Uterus (tissue), 3 donors: ENCODE measurements at regions not wholly inside any gene's neighbourhood (a gene's known extent, or its start where the extent isn't known, plus 50 kb on each side); places are given as distances from the start of the nearest gene placed in this dataset.

Source experiments
- DNase-seq, 2 donors: peaks; one replicate each; pipeline ENCODE4 v3.0.0-alpha.2; 2019 to 2020
- H3K27ac ChIP-seq, 2 donors: fragments of 200-600 bp; sonication (generic); 1 replicate in 1 of 2; 2 replicates in 1 of 2; pipeline ENCODE4 v1.5.1; 2016 to 2018
- H3K27me3 ChIP-seq, 2 donors: fragments of 200-600 bp; sonication (generic); one replicate each; pipeline ENCODE4 v1.5.1; 2018 to 2019; ENCODE audit warnings: control low read depth in 1 of 2
- H3K36me3 ChIP-seq, 2 donors: fragments of 200-600 bp; sonication (generic); one replicate each; pipeline ENCODE4 v1.5.1; 2019; ENCODE audit warnings: control low read depth in 1 of 2
- H3K4me1 ChIP-seq, 2 donors: fragments of 200-600 bp; sonication (generic); one replicate each; pipeline ENCODE4 v1.5.1; 2018 to 2019; ENCODE audit warnings: control low read depth in 1 of 2
- H3K4me3 ChIP-seq, 2 donors: fragments of 200-600 bp; sonication (generic); 1 replicate in 1 of 2; 2 replicates in 1 of 2; pipeline ENCODE4 v1.5.1; 2018 to 2019; ENCODE audit warnings: mild to moderate bottlenecking in 1 of 2
- H3K9me3 ChIP-seq, 2 donors: fragments of 200-600 bp; sonication (generic); one replicate each; pipeline ENCODE4 v1.5.1; 2019; ENCODE audit warnings: control low read depth in 1 of 2
- CTCF ChIP-seq, 4 experiments: fragments of 200-600 bp in 2 of 4; fragments of 450-650 bp in 2 of 4; sonication (generic) in 2 of 4; IDR thresholded peaks; one replicate each; pipeline ENCODE4 v1.5.1; 2016 to 2019; ENCODE audit warnings: antibody characterized with exemption in 4 of 4, mild to moderate bottlenecking in 2 of 4, moderate library complexity in 1 of 4
- POLR2A ChIP-seq, 2 donors: fragments of 450-650 bp; IDR thresholded peaks; one replicate each; pipeline ENCODE4 v1.6.1; 2016; ENCODE audit warnings: antibody characterized with exemption in 2 of 2, mild to moderate bottlenecking in 1 of 2, moderate library complexity in 1 of 2
- intact Hi-C: fragments of 100-400 bp; cut with DNase I; formaldehyde crosslinking; loops from one replicate; pipeline ENCODE4 v1.15.1; 2023; ENCODE audit warnings: low total_unique reads
- donor health status: DM: yes; HTN: yes; CAD: no.

GRCh38 chr16:79902351-79902750, 301.8 kb upstream of the MAF start:
- no peak for DNase-seq
- intact Hi-C loops, result no loop called here
- Histone ChIP-seq H3K27me3 (no peaks in the 10 kb centered on the region), H3K4me1 (no peaks in the 10 kb centered on the region), H3K4me3 (no peak overlapping the region), H3K9me3 (no peaks in the 10 kb centered on the region), H3K36me3 (no peaks in the 10 kb centered on the region), H3K27ac (no peak overlapping the region)
- no peak for TF ChIP-seq CTCF (IDR thresholded peaks at IDR 0.05)
- no peak for TF ChIP-seq POLR2A (IDR thresholded peaks at IDR 0.05)

GRCh38 chr16:79901522-79901921, 301.0 kb upstream of the MAF start:
- Histone ChIP-seq H3K4me1 (no peaks in the 10 kb centered on the region), H3K27me3 (no peaks in the 10 kb centered on the region), H3K4me3 (no peak overlapping the region), H3K9me3 (no peaks in the 10 kb centered on the region), H3K27ac (no peak overlapping the region), H3K36me3 (no peaks in the 10 kb centered on the region)
- no peak for DNase-seq
- TF ChIP-seq POLR2A (IDR thresholded peaks at IDR 0.05), result no peak
- no peak for TF ChIP-seq CTCF (IDR thresholded peaks at IDR 0.05)
- intact Hi-C loops, result no loop called here

GRCh38 chr16:79899716-79900115, 299.2 kb upstream of the MAF start:
- no peak for TF ChIP-seq CTCF (IDR thresholded peaks at IDR 0.05)
- TF ChIP-seq POLR2A (IDR thresholded peaks at IDR 0.05), result no peak
- no peak for DNase-seq
- no peaks in the 10 kb centered on the region for H3K9me3 ChIP-seq
- H3K27ac ChIP-seq, result no peak overlapping the region
- intact Hi-C loops, result no loop called here
- H3K4me3 ChIP-seq, result no peak overlapping the region
- H3K4me1 ChIP-seq, result no peaks in the 10 kb centered on the region
- no peaks in the 10 kb centered on the region for H3K36me3 ChIP-seq
- no peaks in the 10 kb centered on the region for H3K27me3 ChIP-seq

- Histone ChIP-seq H3K4me3 (no peak overlapping the region), H3K4me1 (no peaks in the 10 kb centered on the region), H3K9me3 (no peaks in the 10 kb centered on the region), H3K27me3 (no peaks in the 10 kb centered on the region), H3K36me3 (no peaks in the 10 kb centered on the region), H3K27ac (no peak overlapping the region)
- TF ChIP-seq POLR2A (IDR thresholded peaks at IDR 0.05) (no peak), CTCF (IDR thresholded peaks at IDR 0.05) (no peak)
- no peak for DNase-seq
- intact Hi-C loops, result no loop called here
Observed at GRCh38 chr16:79899316-79899715, 298.8 kb upstream of the MAF start.

GRCh38 chr16:79898703-79899102, 298.2 kb upstream of the MAF start:
- Histone ChIP-seq H3K4me1 (no peaks in the 10 kb centered on the region), H3K27me3 (no peaks in the 10 kb centered on the region), H3K36me3 (no peaks in the 10 kb centered on the region), H3K27ac (no peak overlapping the region), H3K4me3 (no peak overlapping the region), H3K9me3 (no peaks in the 10 kb centered on the region)
- no peak for TF ChIP-seq POLR2A (IDR thresholded peaks at IDR 0.05)
- no peak for TF ChIP-seq CTCF (IDR thresholded peaks at IDR 0.05)
- intact Hi-C loops, result no loop called here
- DNase-seq, result no peak
